GM23338 (cell line): ENCODE measurements at regions not wholly inside any gene's neighbourhood (a gene's known extent, or its start where the extent isn't known, plus 50 kb on each side); places are given as distances from the start of the nearest gene placed in this dataset.

Experiments
- EZH2 ChIP-seq: fragments of 200-600 bp; sonication (generic); IDR thresholded peaks from one replicate; pipeline ENCODE4 v1.8.0; 2017; ENCODE audit warnings: antibody characterized with exemption, mild to moderate bottlenecking, low read depth; ENCODE audit not compliant: unreplicated experiment
- POLR2AphosphoS5 ChIP-seq: IDR thresholded peaks from 2 replicates; pipeline ENCODE4 v1.6.1; 2016; ENCODE audit warnings: antibody characterized with exemption, low read depth
- TF ChIP-seq, protein P1 (sequence below), 2 experiments: fragments of 200-600 bp in 1 of 2; sonication (generic) in 1 of 2; conservative IDR thresholded peaks; 2 replicates each; pipeline versions ENCODE4 v1.5.1 to v1.6.1; 2016 to 2017; ENCODE audit warnings: antibody characterized with exemption in 2 of 2, low read depth in 2 of 2, mild to moderate bottlenecking in 2 of 2, moderate library complexity in 1 of 2

DNA sequence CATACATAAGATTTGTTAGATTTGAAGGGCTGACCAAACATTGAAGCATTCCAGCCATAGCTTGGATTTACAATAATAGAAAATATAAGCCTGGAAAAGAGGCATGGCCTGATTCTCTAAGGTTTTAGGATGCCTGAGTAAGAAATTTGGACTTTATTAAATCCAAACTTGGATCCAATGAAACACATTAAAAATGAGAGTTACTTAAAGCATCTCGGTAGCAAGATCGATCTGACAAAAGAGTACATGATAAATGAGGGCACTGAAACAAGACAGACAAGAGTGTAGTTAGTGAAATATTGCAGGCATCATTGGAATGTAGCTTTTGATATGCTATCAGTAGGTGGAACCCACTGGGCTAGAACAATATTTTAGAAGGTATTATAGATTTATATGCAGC lies 855.7 kb upstream of the DPPA4 start:
- TF ChIP-seq, protein P1, sequence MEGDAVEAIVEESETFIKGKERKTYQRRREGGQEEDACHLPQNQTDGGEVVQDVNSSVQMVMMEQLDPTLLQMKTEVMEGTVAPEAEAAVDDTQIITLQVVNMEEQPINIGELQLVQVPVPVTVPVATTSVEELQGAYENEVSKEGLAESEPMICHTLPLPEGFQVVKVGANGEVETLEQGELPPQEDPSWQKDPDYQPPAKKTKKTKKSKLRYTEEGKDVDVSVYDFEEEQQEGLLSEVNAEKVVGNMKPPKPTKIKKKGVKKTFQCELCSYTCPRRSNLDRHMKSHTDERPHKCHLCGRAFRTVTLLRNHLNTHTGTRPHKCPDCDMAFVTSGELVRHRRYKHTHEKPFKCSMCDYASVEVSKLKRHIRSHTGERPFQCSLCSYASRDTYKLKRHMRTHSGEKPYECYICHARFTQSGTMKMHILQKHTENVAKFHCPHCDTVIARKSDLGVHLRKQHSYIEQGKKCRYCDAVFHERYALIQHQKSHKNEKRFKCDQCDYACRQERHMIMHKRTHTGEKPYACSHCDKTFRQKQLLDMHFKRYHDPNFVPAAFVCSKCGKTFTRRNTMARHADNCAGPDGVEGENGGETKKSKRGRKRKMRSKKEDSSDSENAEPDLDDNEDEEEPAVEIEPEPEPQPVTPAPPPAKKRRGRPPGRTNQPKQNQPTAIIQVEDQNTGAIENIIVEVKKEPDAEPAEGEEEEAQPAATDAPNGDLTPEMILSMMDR (conservative IDR thresholded peaks at IDR 0.05; ENCODE audit: low read depth in 2 of 2), result no peak
- TF ChIP-seq EZH2, result no peak
- TF ChIP-seq POLR2AphosphoS5, result no peak
